CD4-positive, alpha-beta T cell treated with Interleukin-4 for 4 hours (primary cell): ENCODE measurements at regions not wholly inside any gene's neighbourhood (a gene's known extent, or its start where the extent isn't known, plus 50 kb on each side); places are given as distances from the start of the nearest gene placed in this dataset.

Source experiments
- DNase-seq: peaks from one replicate; pipeline ENCODE4 v3.0.0-alpha.2; 2020

- no peak for DNase-seq
Observed at GRCh38 chr5:93158841-93159240, 422.2 kb downstream of the NR2F1-AS1 start.

- no peak for DNase-seq
Observed at GRCh38 chr5:93156566-93156965, 424.5 kb downstream of the NR2F1-AS1 start.

- no peak for DNase-seq
Observed at GRCh38 chr5:93154535-93154934, 426.5 kb downstream of the NR2F1-AS1 start.

- no peak for DNase-seq
Observed at GRCh38 chr5:93153461-93153860, 427.6 kb downstream of the NR2F1-AS1 start.

GRCh38 chr5:93151896-93152295 lies 429.1 kb downstream of the NR2F1-AS1 start:
- DNase-seq, result no peak

- no peak for DNase-seq
Observed at GRCh38 chr5:93151121-93151520, 429.9 kb downstream of the NR2F1-AS1 start.

GRCh38 chr5:93150311-93151012 lies 430.6 kb downstream of the NR2F1-AS1 start:
- DNase-seq, result no peak

- no peak for DNase-seq
Observed at GRCh38 chr5:93145767-93146166, 435.3 kb downstream of the NR2F1-AS1 start.

GRCh38 chr5:93145019-93145418 lies 436.0 kb downstream of the NR2F1-AS1 start:
- DNase-seq, result no peak

- no peak for DNase-seq
Observed at GRCh38 chr5:93141969-93142368, 439.1 kb downstream of the NR2F1-AS1 start.

- no peak for DNase-seq
Observed at GRCh38 chr5:93130624-93131490, 450.2 kb downstream of the NR2F1-AS1 start.

GRCh38 chr5:93126634-93127033 lies 454.4 kb downstream of the NR2F1-AS1 start:
- no peak for DNase-seq

- no peak for DNase-seq
Observed at GRCh38 chr5:93123127-93123526, 457.9 kb downstream of the NR2F1-AS1 start.

GRCh38 chr5:93122446-93122845 lies 458.6 kb downstream of the NR2F1-AS1 start:
- no peak for DNase-seq

GRCh38 chr5:93120771-93121170 lies 460.2 kb downstream of the NR2F1-AS1 start:
- no peak for DNase-seq

- DNase-seq, result no peak
Observed at GRCh38 chr5:93120051-93120450, 461.0 kb downstream of the NR2F1-AS1 start.

- no peak for DNase-seq
Observed at GRCh38 chr5:93117751-93118531, 463.1 kb downstream of the NR2F1-AS1 start.

- DNase-seq, result no peak
Observed at GRCh38 chr5:93107805-93108520, 473.1 kb downstream of the NR2F1-AS1 start.

GRCh38 chr5:93107141-93107540 lies 473.9 kb downstream of the NR2F1-AS1 start:
- DNase-seq, result no peak

- DNase-seq, result no peak
Observed at GRCh38 chr5:93101661-93102060, 479.4 kb downstream of the NR2F1-AS1 start.

GRCh38 chr5:93100976-93101375 lies 480.0 kb downstream of the NR2F1-AS1 start:
- no peak for DNase-seq

GRCh38 chr5:93100428-93100827 lies 480.6 kb downstream of the NR2F1-AS1 start:
- DNase-seq, result no peak

GRCh38 chr5:93099902-93100347 lies 481.1 kb downstream of the NR2F1-AS1 start:
- no peak for DNase-seq
